Loucy (cell line): ENCODE measurements at regions not wholly inside any gene's neighbourhood (a gene's known extent, or its start where the extent isn't known, plus 50 kb on each side); places are given as distances from the start of the nearest gene placed in this dataset.
"Not testable (repeated sequence)": the region's sequence is repeated elsewhere in the genome, so short reads cannot be mapped to it uniquely, and the experiment has no call there.

Experiments used
- H2AFZ ChIP-seq: fragments of 200-600 bp; sonication (generic); 2 replicates; pipeline ENCODE4 v1.6.0; 2016; ENCODE audit warnings: antibody characterized with exemption, mild to moderate bottlenecking, low read length, moderate library complexity
- H3F3A ChIP-seq: fragments of 200-600 bp; 2 replicates; pipeline ENCODE4 v1.6.0; 2016; ENCODE audit warnings: antibody characterized with exemption, low read depth, mild to moderate bottlenecking
- H3K27me3 ChIP-seq: fragments of 200-600 bp; sonication (generic); 2 replicates; pipeline ENCODE4 v1.6.1; 2014; ENCODE audit warnings: low read length, mild to moderate bottlenecking; ENCODE audit not compliant: insufficient read depth, poor library complexity, severe bottlenecking
- H3K36me3 ChIP-seq: fragments of 200-600 bp; sonication (generic); 2 replicates; pipeline ENCODE4 v1.6.1; 2016; ENCODE audit warnings: low read length; ENCODE audit not compliant: insufficient read depth
- H3K4me1 ChIP-seq: fragments of 200-600 bp; sonication (generic); 2 replicates; pipeline ENCODE4 v1.5.1; 2014; ENCODE audit warnings: low read length, mild to moderate bottlenecking; ENCODE audit not compliant: insufficient read depth, poor library complexity, severe bottlenecking
- H3K4me2 ChIP-seq: fragments of 200-600 bp; sonication (generic); 2 replicates; pipeline ENCODE4 v1.6.0; 2014; ENCODE audit warnings: antibody characterized with exemption, low read length, low read depth, mild to moderate bottlenecking; ENCODE audit not compliant: poor library complexity, severe bottlenecking
- H3K4me3 ChIP-seq: fragments of 200-600 bp; sonication (generic); 2 replicates; pipeline ENCODE4 v1.5.1; 2014; ENCODE audit warnings: low read length, mild to moderate bottlenecking, mixed read lengths; ENCODE audit not compliant: poor library complexity, severe bottlenecking
- H3K79me2 ChIP-seq: fragments of 200-600 bp; sonication (generic); 2 replicates; pipeline ENCODE4 v1.6.1; 2014; ENCODE audit warnings: low read length; ENCODE audit not compliant: insufficient read depth
- H3K9ac ChIP-seq: fragments of 200-600 bp; sonication (generic); 2 replicates; pipeline ENCODE4 v1.6.0; 2014; ENCODE audit warnings: mild to moderate bottlenecking, low read depth, low read length, moderate library complexity; ENCODE audit not compliant: poor library complexity, severe bottlenecking
- H3K9me2 ChIP-seq: fragments of 200-600 bp; sonication (generic); replicated peaks from 2 replicates; pipeline ENCODE4 v1.6.1; 2016; ENCODE audit warnings: low read depth, low read length, mixed read lengths
- H3K9me3 ChIP-seq: fragments of 200-600 bp; sonication (generic); 2 replicates; pipeline ENCODE4 v1.6.1; 2014; ENCODE audit warnings: mild to moderate bottlenecking, antibody characterized with exemption, low read length, low read depth; ENCODE audit not compliant: insufficient read depth
- H4K20me1 ChIP-seq: fragments of 200-600 bp; sonication (generic); 2 replicates; pipeline ENCODE4 v1.6.0; 2014; ENCODE audit warnings: antibody characterized with exemption, low read length, mild to moderate bottlenecking; ENCODE audit not compliant: insufficient read depth, poor library complexity, severe bottlenecking
- CTCF ChIP-seq: fragments of 200-600 bp; sonication (generic); conservative IDR thresholded peaks from 2 replicates; pipeline ENCODE4 v1.5.1; 2014; ENCODE audit warnings: mild to moderate bottlenecking, antibody characterized with exemption, low read length
- EZH2phosphoT487 ChIP-seq: fragments of 200-600 bp; IDR thresholded peaks from 2 replicates; pipeline ENCODE4 v1.6.1; 2018; ENCODE audit warnings: antibody characterized with exemption, mild to moderate bottlenecking, moderate library complexity, borderline replicate concordance

- Histone ChIP-seq H3F3A (no peaks in the 10 kb centered on the region), H3K9ac (no peak overlapping the region), H3K27me3 (no peaks in the 10 kb centered on the region), H3K4me1 (no peaks in the 10 kb centered on the region), H3K4me3 (no peak overlapping the region), H3K79me2 (no peaks in the 10 kb centered on the region), H3K36me3 (no peaks in the 10 kb centered on the region), H3K4me2 (no peak overlapping the region), H2AFZ (no peak overlapping the region), H3K9me2 (no peaks in the 10 kb centered on the region), H4K20me1 (no peaks in the 10 kb centered on the region), H3K9me3 (no peaks in the 10 kb centered on the region)
- no peak for TF ChIP-seq CTCF
- TF ChIP-seq EZH2phosphoT487: no peak
Measured at GRCh38 chr4:179728305-179728704, 2286.1 kb upstream of the AGA start.

- H3K4me2 ChIP-seq, H4K20me1 ChIP-seq, H3K36me3 ChIP-seq, H3F3A ChIP-seq, H3K9me2 ChIP-seq, H3K27me3 ChIP-seq, H3K9me3 ChIP-seq, H3K79me2 ChIP-seq, H3K4me1 ChIP-seq, H3K4me3 ChIP-seq, H2AFZ ChIP-seq, H3K9ac ChIP-seq: not testable (repeated sequence)
Measured at GRCh38 chr4:179736820-179737219, 2294.6 kb upstream of the AGA start.

- H3K79me2 ChIP-seq: no peaks in the 10 kb centered on the region
- no peaks in the 10 kb centered on the region for H4K20me1 ChIP-seq
- H3K36me3 ChIP-seq: no peaks in the 10 kb centered on the region
- H3K9ac ChIP-seq: no peak overlapping the region
- no peaks in the 10 kb centered on the region for H3F3A ChIP-seq
- no peaks in the 10 kb centered on the region for H3K4me1 ChIP-seq
- H2AFZ ChIP-seq: no peak overlapping the region
- TF ChIP-seq EZH2phosphoT487: no peak
- no peak for TF ChIP-seq CTCF
- H3K9me3 ChIP-seq: no peaks in the 10 kb centered on the region
- H3K4me2 ChIP-seq: no peak overlapping the region
- no peaks in the 10 kb centered on the region for H3K9me2 ChIP-seq
- H3K27me3 ChIP-seq: no peaks in the 10 kb centered on the region
- no peak overlapping the region for H3K4me3 ChIP-seq
Measured at GRCh38 chr4:179738822-179739221, 2296.6 kb upstream of the AGA start.

- no peaks in the 10 kb centered on the region for H4K20me1 ChIP-seq
- TF ChIP-seq CTCF (no peak), EZH2phosphoT487 (no peak)
- no peaks in the 10 kb centered on the region for H3K9me3 ChIP-seq
- no peaks in the 10 kb centered on the region for H3K36me3 ChIP-seq
- H3K9ac ChIP-seq: no peak overlapping the region
- no peak overlapping the region for H3K4me2 ChIP-seq
- H2AFZ ChIP-seq: no peak overlapping the region
- H3K27me3 ChIP-seq: no peaks in the 10 kb centered on the region
- no peak overlapping the region for H3K4me3 ChIP-seq
- H3F3A ChIP-seq: no peaks in the 10 kb centered on the region
- H3K9me2 ChIP-seq: no peaks in the 10 kb centered on the region
- no peaks in the 10 kb centered on the region for H3K4me1 ChIP-seq
- no peaks in the 10 kb centered on the region for H3K79me2 ChIP-seq
Measured at GRCh38 chr4:179747218-179747910, 2305.1 kb upstream of the AGA start.
